Inflammatory macrophage (primary cell): ENCODE measurements at regions not wholly inside any gene's neighbourhood (a gene's known extent, or its start where the extent isn't known, plus 50 kb on each side); places are given as distances from the start of the nearest gene placed in this dataset.

ENCODE experiments used
- DNase-seq, 2 donors: peaks; one replicate each; pipeline ENCODE4 v3.0.0-alpha.2; 2020 to 2022

GRCh38 chrX:13902406-13902805 lies 85.5 kb upstream of the GPM6B start:
- DNase-seq = no peak

GRCh38 chrX:13901354-13901753 lies 84.5 kb upstream of the GPM6B start:
- no peak for DNase-seq

GRCh38 chrX:13900351-13900750 lies 83.5 kb upstream of the GPM6B start:
- no peak for DNase-seq

- DNase-seq = no peak
Observed at GRCh38 chrX:13899607-13900006, 82.7 kb upstream of the GPM6B start.

- DNase-seq = no peak
Observed at GRCh38 chrX:13898603-13899002, 81.7 kb upstream of the GPM6B start.

- DNase-seq = no peak
Observed at GRCh38 chrX:13898083-13898482, 81.2 kb upstream of the GPM6B start.

- no peak for DNase-seq
Observed at GRCh38 chrX:13897566-13897965, 80.7 kb upstream of the GPM6B start.

GRCh38 chrX:13894888-13895565 lies 78.1 kb upstream of the GPM6B start:
- no peak for DNase-seq

- DNase-seq = no peak
Observed at GRCh38 chrX:13893826-13894225, 76.9 kb upstream of the GPM6B start.

- no peak for DNase-seq
Observed at GRCh38 chrX:13892856-13893255, 76.0 kb upstream of the GPM6B start.

GRCh38 chrX:13891377-13892140 lies 74.7 kb upstream of the GPM6B start:
- DNase-seq = peak; percentile 38 to 63

- no peak for DNase-seq
Observed at GRCh38 chrX:13890806-13891205, 73.9 kb upstream of the GPM6B start.

GRCh38 chrX:13888284-13888683 lies 71.4 kb upstream of the GPM6B start:
- no peak for DNase-seq

- DNase-seq = no peak
Observed at GRCh38 chrX:13885591-13885990, 68.7 kb upstream of the GPM6B start.

- no peak for DNase-seq
Observed at GRCh38 chrX:13876652-13877051, 59.8 kb upstream of the GPM6B start.

GRCh38 chrX:13875572-13875971 lies 58.7 kb upstream of the GPM6B start:
- DNase-seq = no peak

- DNase-seq = no peak
Observed at GRCh38 chrX:13868591-13868990, 51.7 kb upstream of the GPM6B start.
